ENCODE measurements at regions not wholly inside any gene's neighbourhood (a gene's known extent, or its start where the extent isn't known, plus 50 kb on each side); places are given as distances from the start of the nearest gene placed in this dataset.

GRCh38 chr2:160868891-160869290, 291.3 kb upstream of the TANK start:
- Histone ChIP-seq H3K27me3 (ENCODE audit: control insufficient read depth, insufficient read depth, low read length) (no peaks in the 10 kb centered on the region), H3K36me3 (ENCODE audit: control insufficient read depth, insufficient read depth, low read length) (no peaks in the 10 kb centered on the region), H3K4me3 (ENCODE audit: low read depth, low read length) (no peak overlapping the region)
- no peak for TF ChIP-seq CTCF (IDR thresholded peaks at IDR 0.05; ENCODE audit: insufficient read depth, low read length, severe bottlenecking)
- DNase-seq (ENCODE audit: low read depth) (no peak), FAIRE-seq (no peak)

- peak; percentile 68 for DNase-seq (ENCODE audit: low read depth)
- no peaks in the 10 kb centered on the region for H3K36me3 ChIP-seq (ENCODE audit: control insufficient read depth, insufficient read depth, low read length)
- no peak overlapping the region for H3K4me3 ChIP-seq (ENCODE audit: low read depth, low read length)
- FAIRE-seq: no peak
- no peaks in the 10 kb centered on the region for H3K27me3 ChIP-seq (ENCODE audit: control insufficient read depth, insufficient read depth, low read length)
- no peak for TF ChIP-seq CTCF (IDR thresholded peaks at IDR 0.05; ENCODE audit: insufficient read depth, low read length, severe bottlenecking)
Observed at GRCh38 chr2:160869411-160869810, 290.8 kb upstream of the TANK start.

- no peak for DNase-seq (ENCODE audit: low read depth)
Observed at GRCh38 chr2:160870729-160871465, 289.3 kb upstream of the TANK start.

GRCh38 chr2:160871953-160872352, 288.3 kb upstream of the TANK start:
- no peaks in the 10 kb centered on the region for H3K27me3 ChIP-seq (ENCODE audit: control insufficient read depth, insufficient read depth, low read length)
- DNase-seq (ENCODE audit: low read depth): no peak
- no peak for TF ChIP-seq CTCF (IDR thresholded peaks at IDR 0.05; ENCODE audit: insufficient read depth, low read length, severe bottlenecking)
- H3K36me3 ChIP-seq (ENCODE audit: control insufficient read depth, insufficient read depth, low read length): no peaks in the 10 kb centered on the region
- H3K4me3 ChIP-seq (ENCODE audit: low read depth, low read length): no peak overlapping the region
- FAIRE-seq: no peak

More at GRCh38 chr2:160870729-160871465, 289.3 kb upstream of the TANK start:
- Histone ChIP-seq H3K27me3 (ENCODE audit: control insufficient read depth, insufficient read depth, low read length) (no peaks in the 10 kb centered on the region), H3K4me3 (ENCODE audit: low read depth, low read length) (no peak overlapping the region), H3K36me3 (ENCODE audit: control insufficient read depth, insufficient read depth, low read length) (no peaks in the 10 kb centered on the region)
- TF ChIP-seq CTCF (IDR thresholded peaks at IDR 0.05; ENCODE audit: insufficient read depth, low read length, severe bottlenecking): no peak
- FAIRE-seq: no peak

- FAIRE-seq (no peak), DNase-seq (ENCODE audit: low read depth) (peak; percentile 41)
- Histone ChIP-seq H3K4me3 (ENCODE audit: low read depth, low read length) (no peak overlapping the region), H3K36me3 (ENCODE audit: control insufficient read depth, insufficient read depth, low read length) (no peaks in the 10 kb centered on the region), H3K27me3 (ENCODE audit: control insufficient read depth, insufficient read depth, low read length) (no peaks in the 10 kb centered on the region)
- TF ChIP-seq CTCF (IDR thresholded peaks at IDR 0.05; ENCODE audit: insufficient read depth, low read length, severe bottlenecking): no peak
Observed at GRCh38 chr2:160876029-160876428, 284.2 kb upstream of the TANK start.

GRCh38 chr2:160876765-160877164, 283.5 kb upstream of the TANK start:
- H3K27me3 ChIP-seq (ENCODE audit: control insufficient read depth, insufficient read depth, low read length): no peaks in the 10 kb centered on the region
- DNase-seq (ENCODE audit: low read depth) (peak; percentile 40), FAIRE-seq (no peak)
- H3K36me3 ChIP-seq (ENCODE audit: control insufficient read depth, insufficient read depth, low read length): no peaks in the 10 kb centered on the region
- no peak overlapping the region for H3K4me3 ChIP-seq (ENCODE audit: low read depth, low read length)
- no peak for TF ChIP-seq CTCF (IDR thresholded peaks at IDR 0.05; ENCODE audit: insufficient read depth, low read length, severe bottlenecking)

All from bronchial epithelial cell (primary cell).